Heart left ventricle (tissue), 16 donors: ENCODE measurements at regions not wholly inside any gene's neighbourhood (a gene's known extent, or its start where the extent isn't known, plus 50 kb on each side); places are given as distances from the start of the nearest gene placed in this dataset.

Experiments used
- ATAC-seq, 4 donors: fragments of 200-7000 bp; cut with Tn5 transposase; one replicate each; pipeline ENCODE4 v1.9.1; 2020 to 2022; ENCODE audit warnings: moderate library complexity in 4 of 4, mild to moderate bottlenecking in 3 of 4, moderate number of reproducible peaks in 1 of 4
- DNase-seq, 5 donors: peaks; one replicate each; pipeline ENCODE4 v3.0.0-alpha.2; 2020
- H3K27ac ChIP-seq, 12 donors: fragments of 200-600 bp; sonication (generic) in 4 of 12; one replicate each; pipeline versions ENCODE4 v1.5.0 to v1.8.0; 2016 to 2022; ENCODE audit warnings: mild to moderate bottlenecking in 2 of 12
- H3K27me3 ChIP-seq, 9 donors: fragments of 200-600 bp; sonication (generic) in 2 of 9; one replicate each; pipeline versions ENCODE4 v1.5.1 to v1.8.0; 2016 to 2022; ENCODE audit warnings: mild to moderate bottlenecking in 3 of 9
- H3K36me3 ChIP-seq, 9 donors: fragments of 200-600 bp; sonication (generic) in 2 of 9; one replicate each; pipeline versions ENCODE4 v1.5.0 to v1.8.0; 2018 to 2022; ENCODE audit warnings: mild to moderate bottlenecking in 2 of 9
- H3K4me1 ChIP-seq, 12 donors: fragments of 200-600 bp; sonication (generic) in 4 of 12; one replicate each; pipeline versions ENCODE4 v1.5.0 to v1.8.0; 2016 to 2022; ENCODE audit warnings: mild to moderate bottlenecking in 3 of 12
- H3K4me3 ChIP-seq, 12 donors: fragments of 200-600 bp; sonication (generic) in 4 of 12; one replicate each; pipeline versions ENCODE4 v1.5.0 to v1.8.0; 2017 to 2022; ENCODE audit warnings: mild to moderate bottlenecking in 9 of 12, moderate library complexity in 4 of 12
- H3K9me3 ChIP-seq, 12 donors: fragments of 200-600 bp; sonication (generic) in 4 of 12; one replicate each; pipeline versions ENCODE4 v1.5.0 to v1.8.0; 2016 to 2022; ENCODE audit warnings: mild to moderate bottlenecking in 1 of 12
- CTCF ChIP-seq, 12 donors: fragments of 200-600 bp; sonication (generic) in 4 of 12; IDR thresholded peaks; one replicate each; pipeline versions ENCODE4 v1.5.0 to v1.8.0; 2018 to 2022; ENCODE audit warnings: antibody characterized with exemption in 12 of 12, mild to moderate bottlenecking in 5 of 12
- POLR2A ChIP-seq, 2 donors: fragments of 450-650 bp; IDR thresholded peaks; one replicate each; pipeline ENCODE4 v1.6.1; 2017; ENCODE audit warnings: antibody characterized with exemption in 2 of 2, mild to moderate bottlenecking in 2 of 2, moderate library complexity in 2 of 2
- WGBS, 4 donors: extraction: QIAGEN DNeasy Blood & Tissue Kit in 2 of 4; methylation state at CpG; one replicate each; pipeline versions ENCODE4 v1.1.5 to v1.1.7; 2013 to 2018; 5-methylcytosine and 5-hydroxymethylcytosine counted together
- intact Hi-C, 10 donors: fragments of 100-400 bp; cut with DNase I; formaldehyde crosslinking; loops; one replicate each; pipeline versions ENCODE4 v1.11.1 to v1.14.2; 2022
- donor health status: ischemic (EF 13 %, LVEDD 7.1; RV severe dilation, severe dysfunction).
- donor health status: healthy with polysubstance abuse.
- donor health status: DM: no; HTN: yes; CAD: no.
- donor health status: DM: no; HTN: no; CAD: no.
- donor health status: ischemic (EF 25% LVEDD 6.9; RV normal size, moderate dysfunction).
- donor health status: ischemic (EF 25% LVEDD 5.7; RV mildly dilated, moderate dysfunction).
- donor health status: healthy.
- donor health status: DM: yes; HTN: yes; CAD: no.
- donor health status: ischemic (EF 35%, LVEDD 5.7; RV mildly dilated, moderate dysfunction).
- donor health status: nonischemic (EF 11% LVEDD 7.7; RV severe dilation, severe dysfunction).
- donor health status: DM: yes; HTN: yes; CAD: no.
- donor health status: PGD.
- donor health status: ischemic (EF 29% LVEDD 5.4; RV normal size, mild dysfunction).
- donor health status: nonischemic (EF 23%, LVEDD 6.1; RV moderate dilation, normal function).

- no peaks in the 10 kb centered on the region for H3K9me3 ChIP-seq
These were observed 153.5 kb downstream of the FTCDNL1 start for GRCh38 chr2:199697469-199697868.

GRCh38 chr2:199696048-199696447 lies 154.9 kb downstream of the FTCDNL1 start:
- Histone ChIP-seq H3K27ac (no peak overlapping the region), H3K27me3 (no peaks in the 10 kb centered on the region), H3K4me3 (no peak overlapping the region), H3K4me1 (no peaks in the 10 kb centered on the region), H3K36me3 (no peaks in the 10 kb centered on the region), H3K9me3 (no peaks in the 10 kb centered on the region)
- ATAC-seq (no peak), DNase-seq (no peak)
- no peak for TF ChIP-seq CTCF (IDR thresholded peaks at IDR 0.05)
- TF ChIP-seq POLR2A (IDR thresholded peaks at IDR 0.05): no peak
- WGBS, 4 donors: 83 to 93% (median 88%) methylated on average over 6 of the region's 6 CpGs
- intact Hi-C loops: no loop called here

More at GRCh38 chr2:199697469-199697868, 153.5 kb downstream of the FTCDNL1 start:
- intact Hi-C loops: no loop called here
- ATAC-seq (no peak), DNase-seq (no peak)
- no peak overlapping the region for H3K4me3 ChIP-seq
- no peaks in the 10 kb centered on the region for H3K4me1 ChIP-seq
- TF ChIP-seq POLR2A (IDR thresholded peaks at IDR 0.05) (no peak), CTCF (IDR thresholded peaks at IDR 0.05) (no peak)
- H3K36me3 ChIP-seq: no peaks in the 10 kb centered on the region
- no peaks in the 10 kb centered on the region for H3K27me3 ChIP-seq
- H3K27ac ChIP-seq: no peak overlapping the region

GRCh38 chr2:199693861-199694260 lies 157.1 kb downstream of the FTCDNL1 start:
- H3K4me3 ChIP-seq: no peak overlapping the region
- H3K36me3 ChIP-seq: no peaks in the 10 kb centered on the region
- H3K4me1 ChIP-seq: no peaks in the 10 kb centered on the region
- WGBS, 4 donors: 76 to 89% (median 82%) methylated on average over 1 of the region's 1 CpG
- no peak for ATAC-seq
- H3K27ac ChIP-seq: no peak overlapping the region
- DNase-seq: no peak
- no peaks in the 10 kb centered on the region for H3K9me3 ChIP-seq
- intact Hi-C loops: no loop called here
- no peaks in the 10 kb centered on the region for H3K27me3 ChIP-seq
- TF ChIP-seq CTCF (IDR thresholded peaks at IDR 0.05) (no peak), POLR2A (IDR thresholded peaks at IDR 0.05) (no peak)

GRCh38 chr2:199692489-199692888 lies 158.5 kb downstream of the FTCDNL1 start:
- intact Hi-C loops: no loop called here
- no peak overlapping the region for H3K4me3 ChIP-seq
- no peaks in the 10 kb centered on the region for H3K9me3 ChIP-seq
- H3K4me1 ChIP-seq: no peaks in the 10 kb centered on the region
- no peaks in the 10 kb centered on the region for H3K36me3 ChIP-seq
- 81 to 90% (median 82%) methylated on average over 3 of the region's 3 CpGs for WGBS, 4 donors
- ATAC-seq (no peak), DNase-seq (peak in 1 of 5 donors; percentile 45)
- no peaks in the 10 kb centered on the region for H3K27me3 ChIP-seq
- no peak for TF ChIP-seq CTCF (IDR thresholded peaks at IDR 0.05)
- no peak for TF ChIP-seq POLR2A (IDR thresholded peaks at IDR 0.05)
- no peak overlapping the region for H3K27ac ChIP-seq
